Fibroblast of pulmonary artery (primary cell): ENCODE measurements at regions not wholly inside any gene's neighbourhood (a gene's known extent, or its start where the extent isn't known, plus 50 kb on each side); places are given as distances from the start of the nearest gene placed in this dataset.
"Not testable (repeated sequence)": the region's sequence is repeated elsewhere in the genome, so short reads cannot be mapped to it uniquely, and the experiment has no call there.

Experiments used
- DNase-seq: peaks from one replicate; pipeline ENCODE4 v3.0.0-alpha.2; 2010; ENCODE audit warnings: low read depth
- H3K4me3 ChIP-seq: replicated peaks from 2 replicates; pipeline ENCODE4 v1.5.1; 2011; ENCODE audit warnings: low read depth, mild to moderate bottlenecking, control low read depth, low read length, moderate library complexity
- CTCF ChIP-seq: IDR thresholded peaks from 2 replicates; pipeline ENCODE4 v1.5.1; 2011; ENCODE audit warnings: mild to moderate bottlenecking, control low read depth, low read length, inconsistent platforms; ENCODE audit errors: missing control alignments

GRCh38 chr9:64813072-64813471 lies 471.9 kb downstream of the FOXD4L5 start:
- not testable (repeated sequence) for H3K4me3 ChIP-seq, DNase-seq

- DNase-seq, H3K4me3 ChIP-seq: not testable (repeated sequence)
Measured at GRCh38 chr9:64778667-64779066, 506.3 kb downstream of the FOXD4L5 start.

GRCh38 chr9:64776269-64776668 lies 508.7 kb downstream of the FOXD4L5 start:
- not testable (repeated sequence) for H3K4me3 ChIP-seq, DNase-seq

GRCh38 chr9:64774813-64775793 lies 509.9 kb downstream of the FOXD4L5 start:
- not testable (repeated sequence) for H3K4me3 ChIP-seq, DNase-seq

GRCh38 chr9:64774004-64774812 lies 510.8 kb downstream of the FOXD4L5 start:
- not testable (repeated sequence) for DNase-seq, H3K4me3 ChIP-seq

- no peak for TF ChIP-seq CTCF
- peak overlapping the region; percentile 22 for H3K4me3 ChIP-seq
- DNase-seq: no peak
Measured at GRCh38 chr9:64773491-64773931, 511.5 kb downstream of the FOXD4L5 start.

GRCh38 chr9:64772751-64773331 lies 512.2 kb downstream of the FOXD4L5 start:
- H3K4me3 ChIP-seq, DNase-seq: not testable (repeated sequence)

- H3K4me3 ChIP-seq, DNase-seq: not testable (repeated sequence)
Measured at GRCh38 chr9:64772123-64772736, 512.8 kb downstream of the FOXD4L5 start.
